ENCODE measurements at regions not wholly inside any gene's neighbourhood (a gene's known extent, or its start where the extent isn't known, plus 50 kb on each side); places are given as distances from the start of the nearest gene placed in this dataset.
"Not testable (repeated sequence)": the region's sequence is repeated elsewhere in the genome, so short reads cannot be mapped to it uniquely, and the experiment has no call there.

DNA sequence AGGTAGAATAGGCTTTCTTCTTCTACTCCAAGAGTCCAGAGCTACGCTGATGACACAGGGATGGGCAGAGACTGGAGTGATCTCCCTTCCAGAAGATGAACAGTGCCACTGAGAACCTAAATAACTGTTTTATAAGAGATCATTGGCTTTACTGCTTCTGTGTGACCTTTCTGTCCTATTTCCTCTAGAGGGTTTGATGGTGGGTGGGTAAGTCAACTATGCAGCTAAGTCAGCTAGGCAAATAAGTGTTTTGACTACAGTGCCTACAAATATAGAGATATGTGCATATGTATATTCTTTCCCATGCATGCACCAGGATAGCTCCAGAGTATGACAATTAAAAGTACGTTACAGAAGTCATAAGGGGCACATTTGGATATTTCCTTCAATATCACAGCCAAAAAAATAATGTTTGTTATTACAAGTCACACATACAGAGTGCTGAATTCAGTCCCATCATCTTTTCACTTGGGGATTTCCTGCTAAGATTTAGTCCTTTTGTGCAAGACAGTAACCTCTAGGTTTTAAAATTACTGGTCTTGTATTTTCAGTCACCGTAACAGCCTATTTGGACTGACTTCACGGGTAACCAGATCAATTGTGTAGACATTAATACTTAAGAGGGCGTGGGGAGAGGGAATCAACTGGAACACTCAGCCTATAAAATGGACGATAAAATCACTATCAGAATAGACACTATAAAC lies 412.6 kb upstream of the SOX5 start:
- DNase-seq (ENCODE audit: low spot score): no peak

DNA sequence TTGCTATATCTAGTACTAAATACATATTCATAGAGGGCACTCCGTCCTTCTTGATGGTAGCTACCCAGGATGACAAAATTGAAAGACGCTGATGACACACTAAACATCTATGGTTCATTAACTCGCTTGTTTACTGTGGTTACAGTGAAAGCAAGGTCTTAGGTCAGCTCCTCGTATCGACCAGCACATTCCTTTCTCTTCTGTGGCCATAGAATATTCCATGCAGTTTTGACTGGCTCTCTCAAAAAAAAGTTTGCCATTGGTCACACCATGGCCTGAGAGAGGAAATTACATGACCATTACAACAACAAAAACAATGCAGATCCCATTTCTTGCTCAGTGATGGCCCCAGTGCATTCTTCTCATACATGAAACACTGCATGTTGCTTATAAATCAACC lies 411.4 kb upstream of the SOX5 start:
- no peak for DNase-seq (ENCODE audit: low spot score)

- no peak for DNase-seq (ENCODE audit: low spot score)
These were observed 411.0 kb upstream of the SOX5 start for GRCh38 chr12:24360461-24360860.

GRCh38 chr12:24360057-24360456 lies 410.6 kb upstream of the SOX5 start:
- no peak for DNase-seq (ENCODE audit: low spot score)

GRCh38 chr12:24359418-24359817 lies 409.9 kb upstream of the SOX5 start:
- DNase-seq (ENCODE audit: low spot score): no peak

- DNase-seq (ENCODE audit: low spot score): no peak
These were observed 406.9 kb upstream of the SOX5 start for GRCh38 chr12:24356240-24356804.

GRCh38 chr12:24352363-24352762 lies 402.9 kb upstream of the SOX5 start:
- DNase-seq (ENCODE audit: low spot score): no peak

- no peak for DNase-seq (ENCODE audit: low spot score)
These were observed 399.8 kb upstream of the SOX5 start for GRCh38 chr12:24349051-24349799.

DNA sequence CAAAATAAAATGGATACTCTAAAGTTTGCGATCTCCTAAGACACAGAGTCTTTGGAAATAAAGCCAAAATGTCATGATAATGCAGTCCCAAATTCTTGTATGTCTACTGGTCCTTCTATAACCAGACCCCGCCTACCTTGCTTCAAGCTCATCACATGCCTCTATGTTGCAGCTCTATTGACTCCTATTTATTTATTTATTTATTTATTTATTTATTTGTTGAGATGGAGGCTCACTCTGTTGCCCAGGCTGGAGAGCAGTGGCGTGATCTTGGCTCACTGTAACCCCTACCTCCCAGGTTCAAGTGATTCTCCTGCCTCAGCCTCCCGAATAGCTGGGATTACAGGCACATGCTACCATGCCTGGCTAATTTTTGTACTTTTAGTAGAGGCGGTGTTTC lies 398.7 kb upstream of the SOX5 start:
- DNase-seq (ENCODE audit: low spot score): not testable (repeated sequence)

DNA sequence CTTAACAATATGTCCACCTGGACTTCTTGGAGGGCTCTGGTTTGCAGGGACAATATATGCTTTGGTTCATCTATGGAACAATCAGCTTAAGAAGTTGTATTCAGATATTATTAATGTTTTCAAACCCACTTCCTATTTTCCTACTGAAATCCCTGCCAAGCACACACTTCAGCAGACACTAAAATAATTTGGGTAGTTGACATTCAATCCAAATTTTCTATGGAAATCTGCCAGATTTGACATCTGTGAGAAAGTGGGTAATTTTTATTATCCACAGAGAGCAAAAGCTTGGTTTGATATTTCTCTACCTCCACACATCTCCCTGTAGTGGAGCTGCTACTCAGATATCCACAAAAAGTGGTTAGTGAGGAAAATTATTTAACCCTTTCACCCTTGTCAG lies 378.8 kb upstream of the SOX5 start:
- no peak for DNase-seq (ENCODE audit: low spot score)

- no peak for DNase-seq (ENCODE audit: low spot score)
These were observed 375.9 kb upstream of the SOX5 start for GRCh38 chr12:24325331-24325730.

DNA sequence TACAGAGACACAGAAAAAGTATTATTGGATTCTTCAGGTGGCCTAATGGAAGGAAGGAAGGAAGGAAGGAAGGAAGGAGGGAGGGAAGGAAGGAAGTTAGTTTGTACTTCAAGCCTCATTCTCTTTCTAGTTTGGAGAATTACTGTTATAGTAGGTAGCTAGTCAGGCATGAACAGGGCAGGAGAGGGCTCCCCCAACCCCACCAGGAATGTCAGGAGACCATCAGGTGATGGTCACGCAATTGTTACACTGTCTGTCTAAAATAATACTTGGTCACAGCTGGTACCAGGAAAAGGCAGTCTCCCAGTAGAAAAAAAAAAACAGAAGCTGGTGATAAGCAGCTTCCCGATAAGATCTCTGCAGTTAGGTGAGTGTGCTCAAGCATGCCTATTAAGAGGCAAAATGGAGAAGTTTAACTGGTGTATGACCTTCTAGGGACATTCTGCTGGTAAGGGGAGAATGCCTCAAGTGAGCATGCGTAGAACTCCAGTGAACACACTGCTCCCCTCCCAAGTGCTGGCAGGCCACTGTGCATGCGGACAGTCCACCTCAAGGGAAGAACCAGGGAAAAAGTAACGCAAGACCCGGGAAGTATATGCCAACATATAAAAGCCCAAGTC lies 358.4 kb upstream of the SOX5 start:
- no peak for DNase-seq (ENCODE audit: low spot score)

GRCh38 chr12:24307153-24307552 lies 357.7 kb upstream of the SOX5 start:
- no peak for DNase-seq (ENCODE audit: low spot score)

GRCh38 chr12:24306001-24306400 lies 356.5 kb upstream of the SOX5 start:
- no peak for DNase-seq (ENCODE audit: low spot score)

GRCh38 chr12:24304285-24304684 lies 354.8 kb upstream of the SOX5 start:
- no peak for DNase-seq (ENCODE audit: low spot score)

DNA sequence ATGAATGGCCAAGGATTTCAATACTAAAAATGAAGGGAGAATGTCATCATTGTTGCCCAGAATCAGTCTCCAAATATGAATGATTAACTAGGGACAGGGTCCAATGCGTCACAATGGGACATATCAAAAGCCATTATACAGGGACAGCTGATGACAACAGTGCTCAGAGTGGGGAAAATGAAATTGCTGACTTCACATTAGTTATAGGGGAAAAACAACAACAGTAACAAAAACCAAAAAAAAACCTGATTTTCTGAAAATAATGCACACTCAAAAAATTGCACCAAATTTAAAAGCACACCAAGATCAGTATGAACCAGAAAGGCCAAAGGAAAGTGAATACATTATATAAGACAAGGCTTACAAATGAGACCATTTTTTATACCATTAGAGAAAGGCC lies 353.2 kb upstream of the SOX5 start:
- no peak for DNase-seq (ENCODE audit: low spot score)

GRCh38 chr12:24297516-24297915 lies 348.0 kb upstream of the SOX5 start:
- no peak for DNase-seq (ENCODE audit: low spot score)

GRCh38 chr12:24293549-24293948 lies 344.1 kb upstream of the SOX5 start:
- DNase-seq (ENCODE audit: low spot score): no peak

- DNase-seq (ENCODE audit: low spot score): no peak
These were observed 338.5 kb upstream of the SOX5 start for GRCh38 chr12:24287963-24288362.

- DNase-seq (ENCODE audit: low spot score): no peak
These were observed 336.0 kb upstream of the SOX5 start for GRCh38 chr12:24285448-24285847.

DNA sequence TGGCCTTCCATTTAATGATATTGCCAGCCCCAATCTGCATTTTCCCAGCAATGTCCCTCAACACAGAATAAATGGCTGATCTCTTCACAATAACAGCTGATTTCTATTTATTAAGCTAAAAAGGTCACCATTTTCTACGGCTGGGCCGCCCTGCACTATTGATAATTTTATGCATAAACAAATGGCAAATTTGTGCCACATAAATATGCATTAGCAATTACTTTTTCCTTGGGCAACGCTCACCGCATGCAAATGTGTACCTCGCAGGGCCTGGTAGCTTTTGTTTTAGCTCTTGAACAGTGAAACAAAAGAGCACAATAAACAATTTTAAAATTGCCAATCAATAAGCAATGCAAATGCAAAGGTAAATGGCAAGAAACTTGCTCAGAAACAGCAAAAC lies 331.9 kb upstream of the SOX5 start:
- DNase-seq (ENCODE audit: low spot score): no peak

GRCh38 chr12:24280056-24280842 lies 330.8 kb upstream of the SOX5 start:
- DNase-seq (ENCODE audit: low spot score): no peak
